Prostate gland (tissue), 2 donors: ENCODE measurements at regions not wholly inside any gene's neighbourhood (a gene's known extent, or its start where the extent isn't known, plus 50 kb on each side); places are given as distances from the start of the nearest gene placed in this dataset.

ENCODE experiments used
- DNase-seq: peaks from one replicate; pipeline ENCODE4 v3.0.0-alpha.2; 2019; ENCODE audit warnings: low spot score
- H3K27ac ChIP-seq, 2 donors: fragments of 200-600 bp; sonication (generic); 2 replicates each; pipeline ENCODE4 v1.5.1; 2017 to 2019
- H3K27me3 ChIP-seq: fragments of 200-600 bp; sonication (generic); replicated peaks from 2 replicates; pipeline ENCODE4 v1.5.1; 2019; ENCODE audit not compliant: insufficient read depth
- H3K36me3 ChIP-seq, 2 donors: fragments of 200-600 bp; sonication (generic); 1 replicate in 1 of 2; 2 replicates in 1 of 2; pipeline versions ENCODE4 v1.5.1 to v1.8.1; 2017 to 2019
- H3K4me1 ChIP-seq: fragments of 200-600 bp; sonication (generic); replicated peaks from 2 replicates; pipeline ENCODE4 v1.5.1; 2019
- H3K4me3 ChIP-seq, 2 donors: fragments of 200-600 bp; sonication (generic); 2 replicates each; pipeline ENCODE4 v1.5.1; 2017 to 2019
- H3K9me3 ChIP-seq: fragments of 200-600 bp; sonication (generic); 2 replicates; pipeline ENCODE4 v1.5.1; 2017
- CTCF ChIP-seq, 4 experiments: fragments of 200-600 bp in 2 of 4; fragments of 450-650 bp in 2 of 4; sonication (generic) in 2 of 4; IDR thresholded peaks; 1 replicate in 3 of 4; 2 replicates in 1 of 4; pipeline ENCODE4 v1.5.1; 2016 to 2019; ENCODE audit warnings: antibody characterized with exemption in 4 of 4, mild to moderate bottlenecking in 2 of 4, moderate library complexity in 2 of 4
- POLR2A ChIP-seq: fragments of 450-650 bp; IDR thresholded peaks from one replicate; pipeline ENCODE4 v1.6.1; 2016; ENCODE audit warnings: antibody characterized with exemption, mild to moderate bottlenecking
- POLR2AphosphoS5 ChIP-seq: sonication (generic); formaldehyde crosslinking; IDR thresholded peaks from one replicate; pipeline ENCODE4 v1.6.1; 2017; ENCODE audit warnings: antibody characterized with exemption
- WGBS: methylation state at CpG from one replicate; pipeline ENCODE4 v1.1.5; 2018; 5-methylcytosine and 5-hydroxymethylcytosine counted together
- intact Hi-C: fragments of 100-400 bp; cut with DNase I; formaldehyde crosslinking; loops from one replicate; pipeline ENCODE4 v1.14.2; 2022

- TF ChIP-seq POLR2A (no peak), POLR2AphosphoS5 (no peak), CTCF (IDR thresholded peaks at IDR 0.05) (no peak)
- Histone ChIP-seq H3K36me3 (no peaks in the 10 kb centered on the region), H3K4me3 (no peak overlapping the region), H3K9me3 (no peaks in the 10 kb centered on the region), H3K27ac (no peak overlapping the region), H3K4me1 (no peaks in the 10 kb centered on the region), H3K27me3 (no peaks in the 10 kb centered on the region)
- 69% methylated on average over 4 of the region's 4 CpGs for WGBS
- intact Hi-C loops: no loop called here
- peak; percentile 6 for DNase-seq
Observed at GRCh38 chr1:82485591-82486369, 685.0 kb downstream of the ADGRL2 start.

- Histone ChIP-seq H3K27ac (no peak overlapping the region), H3K36me3 (no peaks in the 10 kb centered on the region), H3K4me1 (no peaks in the 10 kb centered on the region), H3K27me3 (no peaks in the 10 kb centered on the region), H3K9me3 (no peaks in the 10 kb centered on the region), H3K4me3 (no peak overlapping the region)
- TF ChIP-seq POLR2AphosphoS5 (no peak), CTCF (IDR thresholded peaks at IDR 0.05) (no peak), POLR2A (no peak)
- DNase-seq: no peak
- 92% methylated on average over 5 of the region's 5 CpGs for WGBS
- intact Hi-C loops: no loop called here
Observed at GRCh38 chr1:82483146-82483545, 682.4 kb downstream of the ADGRL2 start.

- no peak overlapping the region for H3K27ac ChIP-seq
- no peaks in the 10 kb centered on the region for H3K4me1 ChIP-seq
- intact Hi-C loops: no loop called here
- no peak for DNase-seq
- H3K27me3 ChIP-seq: no peaks in the 10 kb centered on the region
- H3K4me3 ChIP-seq: no peak overlapping the region
- no peaks in the 10 kb centered on the region for H3K36me3 ChIP-seq
- WGBS: 94% methylated on average over 3 of the region's 3 CpGs
- TF ChIP-seq POLR2AphosphoS5 (no peak), CTCF (IDR thresholded peaks at IDR 0.05) (no peak), POLR2A (no peak)
- H3K9me3 ChIP-seq: no peaks in the 10 kb centered on the region
Observed at GRCh38 chr1:82478916-82479315, 678.2 kb downstream of the ADGRL2 start.

- TF ChIP-seq POLR2A: no peak
- TF ChIP-seq CTCF (IDR thresholded peaks at IDR 0.05): no peak
- TF ChIP-seq POLR2AphosphoS5: no peak
- no peak for DNase-seq
- no peak overlapping the region for H3K4me3 ChIP-seq
- no peak overlapping the region for H3K27ac ChIP-seq
- no peaks in the 10 kb centered on the region for H3K4me1 ChIP-seq
- no peaks in the 10 kb centered on the region for H3K27me3 ChIP-seq
- 96% methylated on average over 2 of the region's 2 CpGs for WGBS
- intact Hi-C loops: no loop called here
- no peaks in the 10 kb centered on the region for H3K36me3 ChIP-seq
- H3K9me3 ChIP-seq: no peaks in the 10 kb centered on the region
Observed at GRCh38 chr1:82472489-82473131, 671.9 kb downstream of the ADGRL2 start.

GRCh38 chr1:82466891-82467290, 666.2 kb downstream of the ADGRL2 start:
- Histone ChIP-seq H3K9me3 (no peaks in the 10 kb centered on the region), H3K36me3 (no peaks in the 10 kb centered on the region), H3K27me3 (no peaks in the 10 kb centered on the region), H3K27ac (no peak overlapping the region), H3K4me1 (no peaks in the 10 kb centered on the region), H3K4me3 (no peak overlapping the region)
- intact Hi-C loops: no loop called here
- no peak for DNase-seq
- TF ChIP-seq CTCF (IDR thresholded peaks at IDR 0.05): no peak
- TF ChIP-seq POLR2AphosphoS5: no peak
- TF ChIP-seq POLR2A: no peak
- WGBS: 89% methylated on average over 1 of the region's 1 CpG
